ENCODE measurements at regions not wholly inside any gene's neighbourhood (a gene's known extent, or its start where the extent isn't known, plus 50 kb on each side); places are given as distances from the start of the nearest gene placed in this dataset.

DNA sequence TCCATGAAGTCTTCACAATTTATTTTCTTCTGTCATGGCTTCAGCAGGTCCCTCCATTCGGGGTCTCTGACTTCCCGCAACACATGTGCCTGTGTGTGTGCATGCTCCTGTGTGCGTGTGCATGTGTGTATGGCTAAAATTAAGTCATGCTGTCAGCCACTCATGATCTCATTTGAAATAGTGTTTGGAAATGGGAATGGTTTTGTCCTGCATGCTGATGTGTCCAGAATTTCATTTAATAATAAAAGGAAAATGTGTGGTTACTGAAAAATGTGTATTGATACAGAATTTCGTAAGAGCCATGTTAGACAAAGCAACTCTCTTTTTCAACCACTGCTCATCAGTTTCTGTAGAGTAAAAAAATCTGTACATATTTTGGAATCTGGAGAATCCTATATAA, 123.8 kb upstream of the PRDX6 start:
- TF ChIP-seq TAF1 (IDR thresholded peaks at IDR 0.05; ENCODE audit: low read depth) (no peak), FOXM1 (IDR thresholded peaks at IDR 0.05; ENCODE audit: borderline replicate concordance, low read depth) (no peak), EGR1 (IDR thresholded peaks at IDR 0.05) (no peak), TCF12 (IDR thresholded peaks at IDR 0.05; ENCODE audit: low read depth) (no peak), YY1 (IDR thresholded peaks at IDR 0.05; ENCODE audit: low read depth) (no peak), NFIC (IDR thresholded peaks at IDR 0.05) (no peak), CEBPB (IDR thresholded peaks at IDR 0.05) (no peak), TEAD4 (IDR thresholded peaks at IDR 0.05) (no peak), EP300 (IDR thresholded peaks at IDR 0.05; ENCODE audit: borderline replicate concordance) (no peak), RAD21 (IDR thresholded peaks at IDR 0.05; ENCODE audit: low read depth) (no peak), CREB1 (IDR thresholded peaks at IDR 0.05; ENCODE audit: low read depth) (no peak), ZBTB7A (IDR thresholded peaks at IDR 0.05; ENCODE audit: low read depth) (no peak)
- TF ChIP-seq, protein P1, sequence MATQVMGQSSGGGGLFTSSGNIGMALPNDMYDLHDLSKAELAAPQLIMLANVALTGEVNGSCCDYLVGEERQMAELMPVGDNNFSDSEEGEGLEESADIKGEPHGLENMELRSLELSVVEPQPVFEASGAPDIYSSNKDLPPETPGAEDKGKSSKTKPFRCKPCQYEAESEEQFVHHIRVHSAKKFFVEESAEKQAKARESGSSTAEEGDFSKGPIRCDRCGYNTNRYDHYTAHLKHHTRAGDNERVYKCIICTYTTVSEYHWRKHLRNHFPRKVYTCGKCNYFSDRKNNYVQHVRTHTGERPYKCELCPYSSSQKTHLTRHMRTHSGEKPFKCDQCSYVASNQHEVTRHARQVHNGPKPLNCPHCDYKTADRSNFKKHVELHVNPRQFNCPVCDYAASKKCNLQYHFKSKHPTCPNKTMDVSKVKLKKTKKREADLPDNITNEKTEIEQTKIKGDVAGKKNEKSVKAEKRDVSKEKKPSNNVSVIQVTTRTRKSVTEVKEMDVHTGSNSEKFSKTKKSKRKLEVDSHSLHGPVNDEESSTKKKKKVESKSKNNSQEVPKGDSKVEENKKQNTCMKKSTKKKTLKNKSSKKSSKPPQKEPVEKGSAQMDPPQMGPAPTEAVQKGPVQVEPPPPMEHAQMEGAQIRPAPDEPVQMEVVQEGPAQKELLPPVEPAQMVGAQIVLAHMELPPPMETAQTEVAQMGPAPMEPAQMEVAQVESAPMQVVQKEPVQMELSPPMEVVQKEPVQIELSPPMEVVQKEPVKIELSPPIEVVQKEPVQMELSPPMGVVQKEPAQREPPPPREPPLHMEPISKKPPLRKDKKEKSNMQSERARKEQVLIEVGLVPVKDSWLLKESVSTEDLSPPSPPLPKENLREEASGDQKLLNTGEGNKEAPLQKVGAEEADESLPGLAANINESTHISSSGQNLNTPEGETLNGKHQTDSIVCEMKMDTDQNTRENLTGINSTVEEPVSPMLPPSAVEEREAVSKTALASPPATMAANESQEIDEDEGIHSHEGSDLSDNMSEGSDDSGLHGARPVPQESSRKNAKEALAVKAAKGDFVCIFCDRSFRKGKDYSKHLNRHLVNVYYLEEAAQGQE (IDR thresholded peaks at IDR 0.05; ENCODE audit: low read depth): no peak

DNA sequence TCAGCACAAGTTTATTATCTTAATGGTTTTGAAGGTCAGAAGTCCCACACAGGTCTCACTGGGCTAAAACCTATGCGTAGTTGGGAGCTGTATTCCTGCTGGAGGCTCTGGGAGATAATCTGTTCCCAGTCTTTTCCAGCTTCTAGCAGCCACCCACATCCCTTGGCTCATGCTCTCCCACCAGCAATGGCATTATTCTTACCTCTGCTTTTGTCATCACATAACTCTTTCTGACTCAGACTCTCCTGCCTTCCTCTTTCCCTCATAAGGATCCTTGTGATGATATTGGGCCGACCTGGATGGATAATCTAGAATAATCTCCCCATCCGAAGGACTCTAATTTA, 122.2 kb upstream of the PRDX6 start:
- no peak for TF ChIP-seq ZBTB7A (IDR thresholded peaks at IDR 0.05; ENCODE audit: low read depth)
- TF ChIP-seq, protein P2, sequence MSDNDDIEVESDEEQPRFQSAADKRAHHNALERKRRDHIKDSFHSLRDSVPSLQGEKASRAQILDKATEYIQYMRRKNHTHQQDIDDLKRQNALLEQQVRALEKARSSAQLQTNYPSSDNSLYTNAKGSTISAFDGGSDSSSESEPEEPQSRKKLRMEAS (IDR thresholded peaks at IDR 0.05): no peak
- TF ChIP-seq CREB1 (IDR thresholded peaks at IDR 0.05; ENCODE audit: low read depth): no peak
- TF ChIP-seq FOXM1 (IDR thresholded peaks at IDR 0.05; ENCODE audit: borderline replicate concordance, low read depth): no peak
- no peak for TF ChIP-seq NFIC (IDR thresholded peaks at IDR 0.05)
- TF ChIP-seq EP300 (IDR thresholded peaks at IDR 0.05; ENCODE audit: borderline replicate concordance): no peak
- TF ChIP-seq YY1 (IDR thresholded peaks at IDR 0.05; ENCODE audit: low read depth): no peak
- TF ChIP-seq, protein P1 (IDR thresholded peaks at IDR 0.05; ENCODE audit: low read depth): no peak
- TF ChIP-seq CEBPB (IDR thresholded peaks at IDR 0.05): no peak
- TF ChIP-seq TEAD4 (IDR thresholded peaks at IDR 0.05): no peak
- TF ChIP-seq, protein P3, sequence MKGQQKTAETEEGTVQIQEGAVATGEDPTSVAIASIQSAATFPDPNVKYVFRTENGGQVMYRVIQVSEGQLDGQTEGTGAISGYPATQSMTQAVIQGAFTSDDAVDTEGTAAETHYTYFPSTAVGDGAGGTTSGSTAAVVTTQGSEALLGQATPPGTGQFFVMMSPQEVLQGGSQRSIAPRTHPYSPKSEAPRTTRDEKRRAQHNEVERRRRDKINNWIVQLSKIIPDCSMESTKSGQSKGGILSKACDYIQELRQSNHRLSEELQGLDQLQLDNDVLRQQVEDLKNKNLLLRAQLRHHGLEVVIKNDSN (IDR thresholded peaks at IDR 0.05): no peak
- TF ChIP-seq RAD21 (IDR thresholded peaks at IDR 0.05; ENCODE audit: low read depth): no peak

DNA sequence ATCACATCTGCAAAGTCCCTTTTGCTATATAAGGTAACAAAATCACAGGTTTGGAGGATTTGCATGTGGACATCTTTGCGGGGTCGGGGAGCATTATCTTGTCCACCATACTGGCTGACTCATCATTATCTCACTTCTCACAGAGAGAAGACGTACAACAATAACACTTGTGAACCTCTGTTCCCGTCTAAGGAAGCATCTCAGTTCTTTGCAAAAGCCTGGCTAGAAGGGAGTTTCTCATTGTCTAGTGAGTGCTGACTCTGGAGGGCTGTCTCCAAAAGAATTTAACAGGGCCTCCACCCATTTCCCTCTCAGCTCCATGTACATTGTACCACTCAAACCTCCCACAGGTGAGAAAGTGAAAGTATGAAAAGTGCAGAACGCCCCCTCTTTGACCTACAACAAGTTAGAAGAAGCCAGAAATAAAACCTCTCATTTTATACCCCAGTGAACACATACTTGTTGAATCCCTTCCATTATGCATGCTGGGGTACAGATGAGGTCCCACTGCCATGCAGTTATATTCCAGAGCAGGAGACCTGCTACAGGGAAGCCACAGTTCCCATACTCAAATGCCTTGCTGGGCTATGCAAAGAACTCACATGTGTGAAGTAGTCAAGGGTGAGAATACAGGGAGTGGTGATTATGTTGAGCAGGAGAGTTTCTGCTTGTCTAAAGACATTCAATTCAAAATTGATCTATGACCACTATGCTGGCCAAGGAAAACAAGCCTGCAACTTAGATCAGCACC, 121.7 kb upstream of the PRDX6 start:
- TF ChIP-seq, protein P2 (IDR thresholded peaks at IDR 0.05): no peak
- no peak for TF ChIP-seq YY1 (IDR thresholded peaks at IDR 0.05; ENCODE audit: low read depth)
- TF ChIP-seq EP300 (IDR thresholded peaks at IDR 0.05; ENCODE audit: borderline replicate concordance): no peak

DNA sequence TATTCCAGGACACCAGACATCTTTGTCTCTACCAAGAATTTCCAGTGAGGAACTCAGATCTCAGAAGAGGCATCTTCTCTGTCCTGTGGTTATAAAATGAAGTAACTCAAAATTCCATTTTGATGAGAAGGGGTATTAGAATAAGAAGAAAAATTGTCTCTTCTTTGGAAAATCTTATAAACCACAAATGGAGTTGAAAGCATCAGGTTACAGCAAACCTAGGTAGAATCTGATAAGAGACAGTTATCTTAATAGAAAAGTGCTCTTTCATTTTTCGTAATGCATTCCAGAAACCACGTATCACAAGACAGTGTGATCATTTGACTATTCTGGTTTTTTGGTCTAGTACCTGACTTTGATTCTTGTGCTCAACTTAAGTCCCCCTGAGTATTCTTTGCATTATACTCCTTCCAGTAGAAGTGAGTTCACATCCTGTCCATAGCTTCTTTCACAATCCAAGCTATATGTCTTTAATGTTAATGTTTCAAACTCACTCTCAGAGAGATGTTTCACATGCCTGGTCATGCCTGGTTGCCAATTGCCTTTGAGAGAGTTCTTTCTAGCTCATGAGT, 120.9 kb upstream of the PRDX6 start:
- TF ChIP-seq TEAD4 (IDR thresholded peaks at IDR 0.05): no peak
- TF ChIP-seq, protein P2 (IDR thresholded peaks at IDR 0.05): no peak
- TF ChIP-seq, protein P3 (IDR thresholded peaks at IDR 0.05): no peak
- TF ChIP-seq ZBTB7A (IDR thresholded peaks at IDR 0.05; ENCODE audit: low read depth): no peak
- no peak for TF ChIP-seq EGR1 (IDR thresholded peaks at IDR 0.05)
- TF ChIP-seq RAD21 (IDR thresholded peaks at IDR 0.05; ENCODE audit: low read depth): no peak
- no peak for TF ChIP-seq EP300 (IDR thresholded peaks at IDR 0.05; ENCODE audit: borderline replicate concordance)
- TF ChIP-seq CREB1 (IDR thresholded peaks at IDR 0.05; ENCODE audit: low read depth): no peak
- no peak for TF ChIP-seq CEBPB (IDR thresholded peaks at IDR 0.05)
- TF ChIP-seq YY1 (IDR thresholded peaks at IDR 0.05; ENCODE audit: low read depth): no peak
- TF ChIP-seq, protein P1 (IDR thresholded peaks at IDR 0.05; ENCODE audit: low read depth): no peak
- TF ChIP-seq FOXM1 (IDR thresholded peaks at IDR 0.05; ENCODE audit: borderline replicate concordance, low read depth): no peak
- TF ChIP-seq TAF1 (IDR thresholded peaks at IDR 0.05; ENCODE audit: low read depth): no peak
- TF ChIP-seq NFIC (IDR thresholded peaks at IDR 0.05): no peak

Data from Ishikawa (cell line).